Right cardiac atrium (tissue), 5 donors: ENCODE measurements at regions not wholly inside any gene's neighbourhood (a gene's known extent, or its start where the extent isn't known, plus 50 kb on each side); places are given as distances from the start of the nearest gene placed in this dataset.
A peak's percentile ranks its signal among the peaks of the same experiment; 100 is the strongest.
"Not testable (repeated sequence)": the region's sequence is repeated elsewhere in the genome, so short reads cannot be mapped to it uniquely, and the experiment has no call there.

ENCODE experiments used
- ATAC-seq, 2 donors: fragments of 200-7000 bp; cut with Tn5 transposase; one replicate each; pipeline versions ENCODE4 v1.8.0 to v1.9.1; 2020; ENCODE audit warnings: moderate library complexity in 2 of 2, mild to moderate bottlenecking in 1 of 2
- DNase-seq, 3 donors: peaks; one replicate each; pipeline ENCODE4 v3.0.0-alpha.2; 2020
- H3K27ac ChIP-seq: one replicate; pipeline ENCODE4 v1.5.1; 2013; ENCODE audit warnings: mild to moderate bottlenecking, low read length, control low read depth, moderate library complexity
- H3K27me3 ChIP-seq: one replicate; pipeline ENCODE4 v1.6.1; 2013; ENCODE audit not compliant: control insufficient read depth, insufficient read depth
- H3K4me1 ChIP-seq: one replicate; pipeline ENCODE4 v1.6.1; 2013; ENCODE audit warnings: low read length; ENCODE audit not compliant: control insufficient read depth, insufficient read depth
- H3K4me3 ChIP-seq: one replicate; pipeline ENCODE4 v1.5.1; 2013; ENCODE audit warnings: low read length, control low read depth
- H3K9me3 ChIP-seq: one replicate; pipeline ENCODE4 v1.6.1; 2013; ENCODE audit warnings: low read length; ENCODE audit not compliant: control insufficient read depth
- WGBS: extraction: QIAGEN DNeasy Blood & Tissue Kit; methylation state at CpG from one replicate; pipeline ENCODE4 v1.1.7; 2013; 5-methylcytosine and 5-hydroxymethylcytosine counted together
- intact Hi-C, 4 donors: fragments of 100-400 bp; cut with DNase I; formaldehyde crosslinking; loops; one replicate each; pipeline versions ENCODE4 v1.11.0 to v1.14.0; 2022 to 2023
- donor health status: healthy with polysubstance abuse.
- donor health status: DM: no; HTN: yes; CAD: no.
- donor health status: DM: no; HTN: no; CAD: no.
- donor health status: DM: no; HTN: yes; CAD: no; lungs with severe emphysema.
- donor health status: DM: yes; HTN: yes; CAD: no.

DNA sequence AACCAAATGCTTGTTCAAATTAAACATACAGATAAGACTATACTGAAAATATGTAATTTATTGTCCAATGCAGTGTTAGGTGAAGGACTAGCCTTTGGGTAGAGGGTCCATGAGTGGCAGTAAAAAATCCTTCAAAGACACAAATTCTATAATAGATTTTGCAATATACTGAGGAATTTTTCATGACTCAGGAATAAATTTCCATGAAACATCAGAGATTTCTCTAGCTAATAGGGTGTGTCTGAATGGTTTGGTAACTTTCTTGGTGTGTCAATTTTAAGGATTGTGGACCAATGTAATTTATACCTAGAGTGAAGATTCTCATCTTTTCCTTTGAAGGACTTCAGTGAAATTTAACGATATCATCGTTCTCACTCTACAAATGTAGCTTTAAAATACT, 546.7 kb downstream of the SLITRK5 start:
- intact Hi-C loops = no loop called here
- no peak for ATAC-seq
- whole genome bisulfite sequencing = 89% methylated on average over 2 of the region's 2 CpGs
- no peak for DNase-seq
- no peak overlapping the region for H3K4me3 ChIP-seq
- H3K4me1 ChIP-seq = no peaks in the 10 kb centered on the region
- H3K9me3 ChIP-seq = no peaks in the 10 kb centered on the region
- H3K27me3 ChIP-seq = no peaks in the 10 kb centered on the region
- no peak overlapping the region for H3K27ac ChIP-seq

DNA sequence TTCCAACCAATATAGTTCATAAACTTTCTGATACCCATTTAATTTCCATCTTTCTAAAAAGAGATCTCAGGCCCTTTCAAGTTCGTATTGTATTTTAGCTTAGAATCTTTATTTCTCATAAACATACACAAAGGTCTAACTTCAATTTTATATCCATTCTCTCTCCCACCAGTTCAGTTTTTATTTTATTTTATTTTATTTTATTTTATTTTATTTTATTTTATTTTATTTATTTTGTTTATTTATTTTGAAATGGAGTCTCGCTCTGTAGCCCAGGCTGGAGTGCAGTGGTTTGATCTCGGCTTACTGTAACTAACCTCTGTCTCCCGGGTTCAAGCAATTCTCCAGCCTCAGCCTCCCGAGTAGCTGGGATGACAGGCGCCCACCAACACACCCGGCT, 552.8 kb downstream of the SLITRK5 start:
- Histone ChIP-seq H3K27me3 (no peaks in the 10 kb centered on the region), H3K9me3 (no peaks in the 10 kb centered on the region), H3K4me3 (no peak overlapping the region), H3K4me1 (no peaks in the 10 kb centered on the region), H3K27ac (no peak overlapping the region)
- no peak for DNase-seq
- no peak for ATAC-seq
- intact Hi-C loops = no loop called here
- 94% methylated on average over 7 of the region's 7 CpGs for WGBS

DNA sequence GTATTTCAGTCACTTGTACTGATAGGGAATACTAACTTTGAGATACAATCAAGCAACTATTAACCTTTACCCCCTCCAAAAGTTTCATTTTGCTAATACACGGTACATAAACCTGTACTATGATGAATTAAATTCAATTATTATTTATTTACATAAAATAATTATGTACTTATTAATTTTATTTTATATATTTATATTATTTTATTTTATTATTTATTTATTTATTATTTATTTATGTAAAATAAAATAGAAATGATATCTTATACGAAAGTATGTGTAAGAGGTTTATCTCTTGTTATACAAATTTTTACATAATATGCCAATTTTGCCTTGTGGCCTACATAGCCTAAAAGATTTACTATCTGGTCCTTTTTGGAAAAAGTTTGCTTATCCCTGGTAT, 564.3 kb downstream of the SLITRK5 start:
- DNase-seq (no peak), ATAC-seq (no peak)
- no peak overlapping the region for H3K4me3 ChIP-seq
- no peaks in the 10 kb centered on the region for H3K27me3 ChIP-seq
- no peak overlapping the region for H3K27ac ChIP-seq
- intact Hi-C loops = no loop called here
- no peaks in the 10 kb centered on the region for H3K9me3 ChIP-seq
- no peaks in the 10 kb centered on the region for H3K4me1 ChIP-seq
- 84% methylated on average over 2 of the region's 2 CpGs for WGBS

DNA sequence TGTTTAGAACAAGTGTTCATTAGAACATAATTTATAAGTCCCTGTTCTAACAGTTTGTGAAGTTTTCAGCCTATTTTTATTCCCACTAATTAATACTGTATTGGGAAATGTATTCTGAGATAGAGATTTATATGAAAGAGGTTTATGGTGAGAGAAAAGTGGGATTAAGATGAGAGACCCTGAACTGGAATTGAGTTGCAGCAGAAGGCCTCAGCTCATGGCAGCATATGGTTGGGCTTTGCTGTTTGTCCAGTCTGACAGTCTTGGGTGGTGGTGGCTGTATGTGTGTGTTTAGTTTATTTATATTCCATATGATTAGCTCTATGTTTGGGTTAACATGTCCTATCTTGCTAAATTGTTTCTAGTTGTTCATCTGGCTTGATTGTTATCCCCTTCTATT, 575.1 kb downstream of the SLITRK5 start:
- ATAC-seq (no peak), DNase-seq (no peak)
- Histone ChIP-seq H3K9me3 (no peaks in the 10 kb centered on the region), H3K4me1 (no peaks in the 10 kb centered on the region), H3K27me3 (no peaks in the 10 kb centered on the region), H3K4me3 (no peak overlapping the region), H3K27ac (no peak overlapping the region)
- intact Hi-C loops = no loop called here

DNA sequence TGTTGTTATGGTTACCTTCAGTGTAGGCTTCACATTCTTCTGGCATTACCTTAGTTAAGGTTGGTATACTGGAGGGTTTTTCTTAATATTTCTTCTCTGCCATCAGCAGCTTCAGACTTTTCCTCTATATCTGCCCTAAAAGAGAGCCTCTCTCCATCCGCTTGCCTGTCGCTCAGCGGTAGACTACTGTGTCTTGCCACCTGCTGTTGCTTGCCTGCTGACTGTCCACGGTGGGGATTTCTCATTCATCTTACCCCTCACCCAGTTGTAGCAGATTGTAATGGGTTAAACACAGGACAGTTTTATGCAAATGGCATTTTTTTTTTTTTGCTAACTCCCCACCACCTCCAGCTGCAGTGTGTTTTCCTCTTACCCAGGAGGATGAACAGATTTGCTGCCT, 577.2 kb downstream of the SLITRK5 start:
- Histone ChIP-seq H3K27me3 (no peaks in the 10 kb centered on the region), H3K27ac (no peak overlapping the region), H3K4me3 (no peak overlapping the region), H3K9me3 (no peaks in the 10 kb centered on the region), H3K4me1 (no peaks in the 10 kb centered on the region)
- intact Hi-C loops = no loop called here
- 51% methylated on average over 4 of the region's 4 CpGs for WGBS
- ATAC-seq (no peak), DNase-seq (no peak)

DNA sequence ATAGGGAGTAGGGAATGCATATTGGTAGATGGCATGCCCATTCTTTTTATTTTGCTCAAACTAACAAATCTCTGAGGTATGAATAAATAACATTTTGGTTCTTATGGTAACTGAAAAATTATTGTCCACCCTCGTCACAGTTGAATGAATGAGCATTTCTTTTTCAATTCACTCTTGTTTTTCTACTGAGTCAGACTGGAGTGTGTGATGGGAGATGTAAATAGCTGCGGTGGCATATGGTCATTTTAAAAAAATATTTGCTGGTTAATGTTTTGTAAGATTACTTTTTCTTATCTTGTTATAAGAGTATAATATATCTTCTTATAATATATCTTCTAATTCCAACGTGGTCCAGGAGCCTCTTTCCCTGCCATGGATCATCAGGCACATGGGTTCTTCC, 586.5 kb downstream of the SLITRK5 start:
- Histone ChIP-seq H3K4me3 (no peak overlapping the region), H3K9me3 (no peaks in the 10 kb centered on the region), H3K27me3 (no peaks in the 10 kb centered on the region), H3K4me1 (no peaks in the 10 kb centered on the region), H3K27ac (no peak overlapping the region)
- ATAC-seq (no peak), DNase-seq (no peak)
- intact Hi-C loops = no loop called here
- 65% methylated on average over 3 of the region's 3 CpGs for WGBS

DNA sequence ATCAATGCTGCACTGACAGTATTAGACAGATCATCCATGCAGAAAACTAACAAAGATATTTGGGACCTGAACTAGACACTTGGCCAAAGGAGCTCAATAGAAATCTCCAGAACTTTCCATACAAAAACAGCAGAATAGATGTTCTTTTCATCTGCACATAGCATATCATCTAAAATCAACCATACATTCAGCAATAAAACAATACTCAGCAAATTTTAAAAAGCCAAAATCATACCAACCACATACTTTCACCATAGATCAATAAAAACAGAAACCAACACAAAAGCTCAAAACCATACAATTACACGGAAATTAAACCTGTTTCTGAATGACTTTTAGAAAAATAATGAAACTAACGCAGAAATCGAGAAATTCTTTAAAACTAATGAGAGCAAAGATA, 592.6 kb downstream of the SLITRK5 start:
- Histone ChIP-seq H3K27ac (no peak overlapping the region), H3K9me3 (no peaks in the 10 kb centered on the region), H3K27me3 (no peaks in the 10 kb centered on the region), H3K4me1 (no peaks in the 10 kb centered on the region), H3K4me3 (no peak overlapping the region)
- intact Hi-C loops = no loop called here
- DNase-seq (no peak), ATAC-seq (no peak)
- WGBS = 86% methylated on average over 3 of the region's 3 CpGs

DNA sequence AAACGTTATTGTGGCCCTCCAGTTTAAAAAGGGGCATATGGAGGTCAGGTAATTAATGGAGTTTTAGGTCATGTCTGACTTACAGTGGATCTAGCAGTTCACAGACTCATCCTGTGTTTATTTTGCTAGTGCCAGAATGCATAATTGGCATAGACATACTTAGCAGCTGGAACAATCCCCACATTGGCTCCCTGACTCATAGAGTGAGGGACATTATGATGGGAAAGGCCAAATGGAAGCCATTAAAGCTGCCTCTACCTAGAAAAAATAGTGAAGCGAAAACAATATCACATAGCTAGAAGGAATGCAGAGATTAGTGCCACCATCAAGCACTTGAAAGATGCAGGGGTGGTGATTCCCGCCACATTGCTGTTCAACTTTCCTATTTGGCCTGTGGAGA, 610.7 kb downstream of the SLITRK5 start:
- intact Hi-C loops = no loop called here
- Histone ChIP-seq H3K4me3 (no peak overlapping the region), H3K27me3 (no peaks in the 10 kb centered on the region), H3K27ac (no peak overlapping the region), H3K4me1 (no peaks in the 10 kb centered on the region), H3K9me3 (no peaks in the 10 kb centered on the region)
- DNase-seq (no peak), ATAC-seq (no peak)
- 56% methylated on average over 3 of the region's 3 CpGs for WGBS

DNA sequence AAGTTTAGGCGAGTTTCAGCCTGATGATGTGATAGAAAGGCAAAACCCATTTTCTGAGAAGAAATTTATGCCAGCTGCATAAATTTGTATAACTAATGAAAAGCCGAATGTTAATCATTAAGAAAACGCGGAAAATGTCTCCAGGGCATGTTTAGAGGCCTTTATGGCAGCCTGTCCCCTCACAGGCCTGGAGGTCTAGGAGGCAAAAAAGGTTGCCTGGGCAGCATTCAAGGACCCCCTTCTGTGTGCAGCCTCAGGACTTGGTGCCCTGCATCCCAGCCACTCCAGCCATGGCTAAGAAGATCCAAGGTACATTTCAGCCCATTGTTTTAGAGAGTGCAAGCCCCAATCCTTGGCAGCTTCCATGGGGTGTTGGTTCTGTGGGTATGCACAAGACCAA, 614.2 kb downstream of the SLITRK5 start:
- DNase-seq = no peak
- WGBS = 85% methylated on average over 4 of the region's 4 CpGs
- H3K4me3 ChIP-seq = no peak overlapping the region
- no peaks in the 10 kb centered on the region for H3K27me3 ChIP-seq
- no peak overlapping the region for H3K27ac ChIP-seq
- no peaks in the 10 kb centered on the region for H3K9me3 ChIP-seq
- no peak for ATAC-seq
- intact Hi-C loops = no loop called here
- no peaks in the 10 kb centered on the region for H3K4me1 ChIP-seq

DNA sequence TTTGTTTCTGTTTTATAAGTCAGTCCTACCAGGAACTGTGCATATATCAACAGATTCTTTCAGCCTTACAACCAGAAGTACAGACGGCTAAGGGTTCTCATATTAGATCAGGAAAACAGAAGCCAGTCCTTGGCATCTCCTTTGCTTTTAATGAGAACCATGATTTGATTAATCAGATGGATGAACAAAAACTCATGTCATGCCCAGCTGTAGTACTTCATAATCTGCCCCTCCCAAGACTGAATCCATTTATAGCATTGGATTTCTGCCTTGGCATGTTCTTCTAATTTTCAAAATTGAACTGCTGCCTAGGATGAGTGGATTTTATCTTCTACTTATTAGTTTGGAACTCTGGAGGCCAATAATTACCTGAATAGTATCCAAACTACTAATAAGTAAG, 617.2 kb downstream of the SLITRK5 start:
- intact Hi-C loops = no loop called here
- no peaks in the 10 kb centered on the region for H3K4me1 ChIP-seq
- H3K27ac ChIP-seq = no peak overlapping the region
- no peaks in the 10 kb centered on the region for H3K9me3 ChIP-seq
- ATAC-seq = no peak
- WGBS = 75% methylated on average over 1 of the region's 1 CpG
- H3K4me3 ChIP-seq = no peak overlapping the region
- H3K27me3 ChIP-seq = no peaks in the 10 kb centered on the region
- DNase-seq = no peak

DNA sequence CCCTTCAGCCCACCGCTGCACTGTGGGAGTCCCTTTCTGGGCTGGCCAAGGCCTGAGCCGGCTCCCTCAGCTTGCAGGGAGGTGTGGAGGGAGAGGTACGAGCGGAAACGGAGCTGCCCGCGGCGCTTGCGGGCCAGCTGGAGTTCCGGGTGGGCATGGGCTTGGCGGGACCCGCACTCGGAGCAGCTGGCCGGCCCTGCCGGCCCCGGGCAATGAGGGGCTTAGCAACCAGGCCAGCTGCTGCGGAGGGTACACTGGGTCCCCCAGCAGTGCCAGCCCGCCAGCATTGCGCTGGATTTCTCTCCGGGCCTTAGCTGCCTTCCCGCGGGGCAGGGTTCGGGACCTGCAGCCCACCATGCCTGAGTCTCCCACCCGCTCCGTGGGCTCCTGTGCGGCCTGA, 620.6 kb downstream of the SLITRK5 start:
- peak in 1 of 3 donors; percentile 35 for DNase-seq
- H3K27me3 ChIP-seq, H3K4me3 ChIP-seq, H3K9me3 ChIP-seq, ATAC-seq, intact Hi-C loops, H3K27ac ChIP-seq, H3K4me1 ChIP-seq: not testable (repeated sequence)
- WGBS = 95% methylated on average over 26 of the region's 26 CpGs

DNA sequence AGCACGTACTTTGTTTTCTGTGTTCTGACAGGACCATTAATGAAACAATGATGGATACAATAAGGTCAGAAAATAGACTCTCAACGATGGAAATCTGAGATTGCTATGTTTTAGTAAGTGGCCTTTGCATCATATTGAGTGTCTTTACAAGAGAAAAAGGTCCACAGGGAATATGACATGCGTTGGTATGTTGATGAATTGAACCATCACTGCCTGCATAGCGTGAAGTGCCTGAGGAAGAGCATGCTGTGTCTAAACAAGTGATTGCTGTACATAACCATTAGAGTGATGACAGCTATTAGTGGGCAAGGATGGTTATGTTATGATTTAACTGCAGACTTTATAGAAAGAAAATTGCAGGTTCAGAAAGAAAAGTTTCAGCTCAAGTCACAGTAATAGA, 623.2 kb downstream of the SLITRK5 start:
- no peak overlapping the region for H3K27ac ChIP-seq
- DNase-seq = no peak
- 73% methylated on average over 4 of the region's 4 CpGs for WGBS
- H3K4me1 ChIP-seq = no peaks in the 10 kb centered on the region
- H3K4me3 ChIP-seq = no peak overlapping the region
- no peaks in the 10 kb centered on the region for H3K27me3 ChIP-seq
- H3K9me3 ChIP-seq = no peaks in the 10 kb centered on the region
- intact Hi-C loops = no loop called here
- ATAC-seq = no peak
